ENCODE measurements at regions not wholly inside any gene's neighbourhood (a gene's known extent, or its start where the extent isn't known, plus 50 kb on each side); places are given as distances from the start of the nearest gene placed in this dataset.
A peak's percentile ranks its signal among the peaks of the same experiment; 100 is the strongest.

DNA sequence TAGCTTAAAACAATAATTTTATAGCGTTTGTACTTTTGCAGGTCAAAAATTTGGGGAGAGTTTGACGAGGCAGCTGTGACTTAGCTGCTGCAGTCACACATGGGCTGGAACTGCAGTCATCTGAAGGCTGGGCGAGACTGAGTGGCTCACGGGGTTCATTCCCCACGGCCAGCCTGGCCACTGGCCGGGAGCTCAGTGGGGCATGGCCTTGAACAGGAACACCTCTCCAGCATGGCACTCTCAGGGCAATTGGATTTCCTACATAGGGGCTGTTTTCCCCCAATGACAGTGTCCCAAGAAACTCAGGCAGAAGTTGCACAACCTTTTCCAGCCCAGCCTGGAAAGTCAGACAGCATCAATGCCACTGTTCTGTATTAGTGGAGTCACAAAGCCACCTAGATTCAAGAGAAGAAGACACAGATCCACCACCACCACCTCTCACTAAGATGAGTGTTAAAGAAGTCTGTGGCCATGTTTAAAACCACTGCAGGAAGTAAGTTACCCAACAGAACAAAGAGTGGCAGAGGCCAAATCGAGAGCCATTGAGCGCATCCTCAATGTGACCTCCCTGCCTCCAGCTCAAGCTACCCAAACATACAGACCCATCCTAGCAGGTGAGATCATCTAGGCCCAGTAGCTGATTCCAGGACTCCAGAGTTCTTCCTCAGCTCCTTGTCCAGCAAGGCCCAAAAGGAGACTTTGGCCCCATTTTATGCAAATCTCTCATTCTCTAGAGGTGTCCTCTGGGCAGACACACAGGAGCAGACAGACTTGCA is 618.7 kb upstream of the CADM1 start:
- DNase-seq (ENCODE audit: low read depth, low spot score): no peak

DNA sequence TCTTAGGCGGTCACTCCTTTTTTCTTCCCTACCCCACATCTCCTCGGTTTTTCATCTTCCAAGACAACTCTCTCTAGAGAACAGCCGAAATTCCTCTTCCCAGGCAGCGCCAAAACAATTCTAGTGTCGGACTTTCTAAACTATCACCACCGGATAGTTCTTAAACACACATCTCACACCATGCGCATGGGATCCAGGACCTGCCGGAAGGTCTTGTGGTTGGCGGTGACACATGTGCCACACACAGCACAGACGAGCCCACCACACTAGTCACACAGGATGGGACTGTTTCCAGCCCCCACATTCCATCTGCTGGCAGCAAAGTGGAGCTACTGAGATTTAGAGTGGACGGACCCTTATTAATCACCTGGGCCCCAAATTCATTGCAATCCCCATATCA is 614.9 kb upstream of the CADM1 start:
- no peak for DNase-seq (ENCODE audit: low read depth, low spot score)

DNA sequence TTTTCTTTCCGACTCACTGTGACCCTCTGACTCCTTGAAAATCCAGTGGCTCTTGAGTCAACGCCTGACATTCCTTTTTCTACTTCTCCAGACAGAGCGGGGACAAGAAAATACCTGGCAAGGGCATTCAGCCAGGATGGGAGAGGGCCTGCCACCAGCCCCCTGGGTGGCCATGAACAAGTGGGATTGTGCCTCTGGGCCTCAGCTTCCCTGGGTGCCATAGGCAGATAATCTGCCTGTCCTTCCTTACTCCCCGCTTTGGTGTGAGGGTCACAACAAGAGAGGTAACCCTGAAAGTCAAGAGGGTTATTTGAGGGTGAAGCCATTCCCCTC is 613.9 kb upstream of the CADM1 start:
- DNase-seq (ENCODE audit: low read depth, low spot score): no peak

DNA sequence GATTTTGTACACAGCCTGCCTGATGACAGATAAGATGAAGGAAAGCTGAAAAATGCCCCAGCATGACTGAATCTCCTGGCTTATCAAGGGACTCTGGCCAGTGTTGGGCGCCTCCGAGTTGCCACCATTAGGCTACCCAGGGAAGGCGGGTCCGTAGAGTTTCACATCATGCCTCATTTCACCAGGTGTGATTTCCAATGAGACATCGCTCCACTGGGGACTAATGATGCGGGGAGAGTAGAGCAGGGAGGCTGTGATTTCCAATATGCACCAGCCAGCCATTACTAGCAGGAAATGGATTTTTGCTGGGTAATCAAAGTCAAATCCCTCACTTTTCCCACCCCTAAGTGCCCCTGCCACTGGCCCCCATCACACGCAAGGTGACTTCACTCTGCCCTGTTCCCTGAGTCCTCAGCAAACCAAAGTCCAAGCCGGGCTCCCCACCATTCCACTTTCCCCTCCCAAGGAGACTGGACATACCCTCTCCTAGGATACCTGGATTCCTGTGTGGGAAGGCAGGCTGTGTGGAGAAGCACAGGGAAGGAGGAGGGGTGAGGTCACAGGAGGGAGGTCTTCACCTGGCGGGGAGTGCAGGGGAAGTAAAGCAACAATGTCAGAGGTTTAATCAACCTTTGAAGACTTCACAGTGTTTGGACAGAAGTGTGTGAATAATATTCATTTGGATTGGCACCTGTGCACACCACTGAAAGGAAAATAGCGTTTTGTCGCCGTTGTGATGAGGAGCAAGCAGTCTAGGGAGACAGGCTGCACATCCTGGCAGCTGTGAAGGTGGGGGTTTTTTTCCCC is 613.3 kb upstream of the CADM1 start:
- no peak for DNase-seq (ENCODE audit: low read depth, low spot score)

DNA sequence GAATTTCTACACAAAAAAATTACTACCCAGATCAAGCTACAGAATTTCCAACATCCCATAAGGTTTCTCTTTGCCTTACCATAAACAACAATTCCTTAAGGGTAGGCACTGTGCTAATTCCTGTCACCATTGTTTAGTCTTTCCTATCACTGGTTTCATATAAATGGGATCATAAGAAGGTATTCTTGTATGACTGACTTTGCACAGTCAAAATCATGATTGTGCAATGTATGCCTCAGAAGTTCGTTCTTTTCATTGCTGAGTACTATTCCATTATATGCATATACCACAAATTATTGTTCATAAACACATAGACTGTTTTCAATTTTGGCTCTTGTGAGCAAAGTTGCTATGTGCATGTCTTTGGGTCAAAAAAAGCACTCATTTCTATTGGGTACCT is 611.6 kb upstream of the CADM1 start:
- DNase-seq (ENCODE audit: low read depth, low spot score): no peak

DNA sequence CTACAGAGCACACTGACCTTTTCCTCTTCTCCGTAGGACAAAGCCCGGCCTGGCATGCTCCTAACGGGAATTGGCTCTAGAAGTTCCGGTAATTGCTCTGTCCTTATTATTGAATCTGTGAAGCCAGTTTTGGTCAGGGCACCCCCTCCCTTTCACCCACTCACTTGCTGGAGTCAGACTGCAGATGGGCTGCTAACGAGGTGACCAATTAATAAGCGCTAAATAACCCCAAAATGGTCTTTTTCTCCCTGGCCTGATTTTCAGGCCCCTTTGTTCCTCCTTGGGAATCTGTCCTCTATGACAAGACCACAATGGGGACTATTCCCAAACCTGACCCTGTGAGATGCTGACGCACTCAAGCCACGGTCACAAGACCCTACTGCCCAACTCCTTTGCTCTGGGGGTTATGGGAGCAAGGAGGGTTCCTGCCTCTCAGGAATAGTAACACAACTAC is 610.0 kb upstream of the CADM1 start:
- DNase-seq (ENCODE audit: low read depth, low spot score): no peak

DNA sequence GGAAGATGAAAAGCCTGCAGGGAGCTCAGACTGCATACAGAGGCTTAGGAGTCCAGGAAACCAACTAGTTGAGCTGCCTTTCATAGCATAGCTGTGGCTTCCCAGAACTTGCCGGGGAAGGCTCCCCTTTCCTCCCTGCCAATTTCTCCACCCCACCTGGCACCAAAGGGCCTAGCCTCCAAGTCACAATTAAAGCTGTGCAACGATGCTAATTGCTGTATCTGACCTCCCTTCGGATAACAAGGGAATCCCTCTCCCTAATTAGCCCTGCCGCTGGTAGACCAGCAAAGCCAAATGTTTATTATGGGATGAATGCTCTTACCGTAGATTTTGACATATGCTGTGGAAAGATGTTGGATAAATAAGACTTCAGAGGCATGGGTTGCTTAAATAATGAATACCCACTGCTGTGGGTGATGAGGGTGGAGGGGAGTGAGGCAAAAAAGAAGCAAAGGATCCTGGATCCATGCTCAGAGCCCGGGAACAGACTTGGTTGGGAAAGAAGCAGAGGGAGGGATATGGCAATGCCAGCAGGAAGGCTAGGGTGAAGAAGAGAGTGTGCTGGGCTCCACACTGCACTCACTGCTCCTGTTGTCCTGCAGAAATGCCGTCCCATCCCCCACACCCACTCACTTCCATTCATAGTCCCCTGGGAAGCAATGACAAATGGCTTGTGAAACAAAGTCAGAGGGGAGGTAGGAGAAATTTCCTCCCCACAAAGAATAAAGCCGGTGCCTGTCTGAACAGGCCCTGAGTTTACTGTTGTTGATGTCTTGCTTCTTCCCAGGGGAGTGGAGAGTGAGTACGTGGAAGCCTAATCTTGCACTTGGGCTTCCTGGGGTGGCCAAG is 608.1 kb upstream of the CADM1 start:
- DNase-seq (ENCODE audit: low read depth, low spot score): no peak

DNA sequence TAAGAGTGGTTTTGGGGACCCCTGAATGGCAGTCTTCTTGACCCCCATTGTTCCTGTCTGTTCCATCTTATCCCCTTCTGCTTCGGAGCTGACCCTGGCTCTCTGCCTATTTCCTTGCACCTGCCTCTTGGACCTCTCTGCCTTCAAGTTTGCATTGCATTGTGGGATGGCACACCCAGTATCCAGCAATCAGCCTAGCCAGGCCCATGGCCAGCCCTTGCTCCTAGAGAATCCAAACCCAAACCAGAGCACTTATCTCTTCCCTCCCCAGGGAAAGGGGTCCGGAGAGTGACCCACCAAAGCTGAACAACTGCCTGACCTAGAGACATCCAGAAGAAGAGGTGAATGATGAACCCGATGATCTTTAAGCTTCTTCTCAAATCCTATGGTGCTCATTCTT is 607.3 kb upstream of the CADM1 start:
- DNase-seq (ENCODE audit: low read depth, low spot score): no peak

DNA sequence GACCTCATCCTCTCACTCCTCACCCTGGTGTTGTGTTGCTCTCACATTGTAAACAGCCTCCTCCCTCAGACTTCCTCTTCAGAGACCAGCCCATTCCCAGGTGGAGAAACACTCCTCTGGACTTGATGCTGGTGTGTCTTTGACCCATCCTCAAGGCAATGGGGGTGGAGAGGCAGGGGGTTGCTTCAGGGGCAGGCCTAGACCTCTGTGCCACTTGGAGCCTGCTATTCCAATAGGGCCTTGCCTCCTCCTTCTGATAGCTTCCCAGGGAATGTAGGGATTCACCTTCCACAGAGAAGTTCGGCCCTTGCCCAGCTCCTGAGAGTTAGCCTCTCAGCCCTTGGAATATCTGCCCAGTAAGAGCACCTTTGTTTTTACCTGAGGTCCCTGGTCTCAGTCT is 606.6 kb upstream of the CADM1 start:
- DNase-seq (ENCODE audit: low read depth, low spot score): no peak

DNA sequence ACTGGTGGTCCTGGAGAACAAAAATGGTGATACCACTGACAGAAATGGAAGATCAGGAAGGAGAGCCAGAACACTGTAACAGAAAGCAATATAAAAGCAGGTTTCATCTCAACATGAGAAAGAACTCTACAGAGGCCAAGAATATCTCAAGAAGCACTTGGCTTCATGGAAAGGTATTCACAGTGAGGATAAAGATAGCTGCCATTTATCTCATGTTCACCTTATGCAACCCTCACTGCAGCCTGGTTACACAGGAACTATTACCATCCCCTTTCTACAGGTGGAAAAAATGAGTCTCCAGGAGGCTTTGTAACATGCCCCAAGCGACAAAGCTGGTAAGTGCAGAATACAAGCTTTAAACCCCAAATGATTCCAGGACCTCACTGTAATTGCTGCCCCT is 606.1 kb upstream of the CADM1 start:
- DNase-seq (ENCODE audit: low read depth, low spot score): no peak

DNA sequence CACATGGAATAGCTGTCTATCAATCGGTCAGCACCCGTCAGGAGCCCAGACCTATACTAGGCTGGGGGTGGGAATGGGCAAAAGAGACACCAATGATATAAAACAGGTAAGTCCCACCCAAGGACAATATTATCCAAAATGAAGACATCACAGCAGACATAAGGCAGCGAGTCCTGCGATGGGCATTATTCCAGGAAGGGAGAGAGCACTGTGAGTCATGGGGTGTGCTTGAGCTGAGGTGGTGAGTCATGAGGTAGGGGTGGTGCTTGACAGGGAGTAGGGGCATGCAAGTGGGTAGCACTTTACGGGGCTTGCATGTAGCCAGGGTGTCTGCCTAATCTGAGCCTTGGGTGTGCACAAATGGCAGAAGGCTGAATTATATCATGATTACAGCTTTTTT is 605.0 kb upstream of the CADM1 start:
- no peak for DNase-seq (ENCODE audit: low read depth, low spot score)

DNA sequence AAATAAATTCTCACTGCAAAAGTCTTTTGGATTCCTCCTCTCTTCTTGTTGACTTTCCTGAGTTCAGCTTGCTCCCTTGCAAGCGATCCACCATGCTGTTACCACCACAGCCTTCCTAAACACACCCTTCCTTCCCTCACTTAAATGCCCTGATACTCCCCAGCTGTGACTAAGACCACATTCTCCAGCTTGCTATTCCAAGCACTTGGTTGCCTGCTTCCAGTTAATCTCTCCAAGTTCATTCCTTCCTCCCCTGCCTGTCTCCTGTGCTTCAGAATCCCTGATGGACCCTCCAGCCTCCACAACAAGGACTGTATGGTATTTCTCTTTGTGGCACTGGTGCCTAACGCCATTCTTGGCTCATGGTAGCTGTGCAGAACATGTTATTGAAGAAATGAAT is 603.9 kb upstream of the CADM1 start:
- no peak for DNase-seq (ENCODE audit: low read depth, low spot score)

DNA sequence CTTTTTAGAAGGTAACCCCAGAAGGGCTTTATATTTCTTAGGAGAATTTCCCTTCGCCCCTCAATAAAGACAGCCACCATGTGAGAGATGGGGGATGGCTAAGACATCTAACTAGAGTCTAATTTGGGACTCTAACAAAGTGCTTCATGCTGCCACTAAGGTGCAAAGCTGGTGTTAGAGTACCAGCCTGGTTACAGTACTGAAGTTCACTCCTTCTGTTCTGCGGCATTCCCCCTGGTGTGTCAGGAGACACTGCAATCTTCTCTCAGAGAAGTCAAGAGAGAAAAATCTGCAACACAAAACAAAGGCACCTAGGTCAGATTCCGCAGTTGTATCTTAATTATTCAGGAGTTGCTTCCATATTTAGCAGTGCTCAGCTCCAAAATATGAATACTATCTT is 603.0 kb upstream of the CADM1 start:
- no peak for DNase-seq (ENCODE audit: low read depth, low spot score)

DNA sequence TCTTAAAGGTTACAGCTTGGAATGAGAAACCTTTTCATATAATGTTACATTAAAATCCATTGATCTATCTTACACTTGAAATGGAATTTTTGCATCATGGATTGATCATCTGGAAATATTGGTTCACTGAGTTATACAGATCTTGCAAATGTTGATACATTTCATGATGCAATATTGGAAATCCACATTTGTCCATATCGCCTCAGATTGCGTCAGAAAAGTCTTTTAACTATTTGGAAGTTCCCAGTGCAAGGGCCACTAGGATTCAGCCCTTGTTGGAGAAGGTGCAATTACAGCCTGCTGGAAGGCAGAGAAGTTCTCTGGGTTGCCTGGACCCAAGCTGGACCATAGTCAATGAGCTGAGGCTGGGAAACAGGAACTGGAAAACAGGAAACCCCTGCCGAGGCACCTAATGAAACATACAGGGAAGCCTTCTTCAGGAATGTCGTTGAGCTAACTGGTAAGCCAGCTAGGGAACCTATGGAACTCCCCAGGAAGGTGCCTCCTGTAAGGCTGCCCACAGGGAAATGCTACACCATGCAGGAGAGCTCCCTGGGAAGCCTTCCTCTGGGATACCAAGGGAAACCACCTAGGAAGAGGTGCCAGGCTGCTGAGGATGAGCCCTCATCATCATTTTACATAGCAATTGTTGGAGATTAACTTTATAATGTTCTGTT is 600.4 kb upstream of the CADM1 start:
- DNase-seq (ENCODE audit: low read depth, low spot score): no peak

DNA sequence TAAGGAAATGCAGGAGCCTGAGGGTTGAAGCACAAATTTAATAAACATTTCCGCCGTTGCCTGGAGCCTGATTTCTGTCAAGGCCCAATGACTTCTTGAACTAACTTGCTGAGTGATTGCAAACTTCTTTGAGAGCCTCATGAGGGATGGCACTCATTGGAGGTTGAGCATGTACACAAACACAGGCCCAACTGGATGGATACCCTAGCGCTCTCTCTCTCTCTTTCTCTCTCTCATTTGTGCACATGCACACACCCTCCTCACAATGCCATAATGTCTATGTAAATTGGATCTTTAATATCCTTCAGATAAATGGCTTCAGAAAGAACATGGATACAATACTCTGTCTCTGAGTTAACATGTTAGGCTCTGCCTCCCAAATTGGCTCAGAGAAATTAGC is 597.7 kb upstream of the CADM1 start:
- DNase-seq (ENCODE audit: low read depth, low spot score): no peak

DNA sequence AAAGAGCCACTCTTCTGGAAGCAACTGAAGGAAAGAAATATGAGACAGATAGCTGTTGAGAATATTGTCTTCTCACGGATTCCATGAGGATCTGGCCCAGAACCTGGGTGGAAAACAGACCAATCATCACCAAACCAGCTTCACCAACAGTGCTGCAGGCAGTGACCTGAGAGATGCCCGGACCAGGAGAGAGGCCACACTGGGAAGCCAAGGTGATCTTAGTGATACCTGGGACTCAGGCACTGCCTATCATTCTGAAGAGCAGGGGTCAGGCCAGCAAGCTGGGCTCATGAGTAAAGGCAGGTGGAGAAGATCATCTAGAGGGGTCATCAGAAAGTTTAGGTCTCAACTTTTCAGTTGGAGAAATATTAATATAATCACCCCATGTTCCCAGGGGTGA is 595.8 kb upstream of the CADM1 start:
- DNase-seq (ENCODE audit: low read depth, low spot score): no peak

DNA sequence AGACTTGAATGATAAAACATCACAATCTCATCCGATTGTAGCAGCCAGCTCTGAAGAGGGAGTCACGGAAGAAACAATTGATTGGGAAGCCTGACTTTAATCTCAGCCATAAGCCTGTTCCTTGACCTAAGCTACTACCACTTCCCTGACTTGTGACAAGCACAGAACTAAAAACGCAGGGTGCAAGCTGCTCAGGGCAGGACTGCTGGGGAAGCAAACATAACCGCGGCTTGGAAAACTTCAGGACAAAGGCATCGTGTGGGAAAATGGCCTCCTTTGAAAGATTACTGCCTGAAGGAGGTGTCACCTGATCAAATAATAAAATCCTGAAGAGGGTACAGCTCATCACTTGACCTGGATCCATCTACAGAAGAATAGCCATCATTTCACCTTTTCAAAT is 595.3 kb upstream of the CADM1 start:
- DNase-seq (ENCODE audit: low read depth, low spot score): no peak

DNA sequence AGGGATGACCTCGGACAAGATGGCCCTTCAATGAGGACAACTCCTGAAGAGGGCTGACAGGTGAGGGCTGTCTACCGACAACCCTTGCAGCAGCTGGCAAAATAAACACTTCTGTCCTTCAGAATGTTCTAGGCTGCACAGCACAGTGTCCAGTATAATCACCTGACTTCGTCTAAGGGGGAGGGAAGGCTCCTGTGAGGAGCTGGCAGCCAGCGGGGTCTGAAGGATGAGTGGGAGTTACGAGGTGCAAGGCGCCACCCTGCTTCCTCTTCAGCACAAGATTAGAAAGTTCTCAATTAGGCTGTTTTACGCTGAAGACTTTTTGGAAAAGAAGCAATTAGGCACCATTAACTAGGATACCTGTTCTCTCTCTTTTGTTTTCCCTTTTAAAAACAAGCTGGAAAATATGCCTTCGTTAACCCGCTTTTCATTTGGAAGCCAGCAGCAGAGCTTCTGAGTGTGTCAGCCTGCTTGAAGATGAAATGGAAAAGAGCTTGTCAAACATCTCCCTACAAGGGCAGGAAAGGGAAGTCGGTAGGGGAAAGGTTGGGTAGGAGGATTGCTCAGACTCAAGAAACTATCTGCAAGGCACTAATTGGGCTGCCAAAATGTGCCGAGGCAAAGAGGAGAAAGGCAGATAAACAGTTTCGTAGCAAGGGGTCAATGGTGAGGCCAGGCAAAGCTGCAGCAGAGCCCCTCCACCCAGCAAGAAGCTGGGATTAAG is 592.2 kb upstream of the CADM1 start:
- DNase-seq (ENCODE audit: low read depth, low spot score): no peak

DNA sequence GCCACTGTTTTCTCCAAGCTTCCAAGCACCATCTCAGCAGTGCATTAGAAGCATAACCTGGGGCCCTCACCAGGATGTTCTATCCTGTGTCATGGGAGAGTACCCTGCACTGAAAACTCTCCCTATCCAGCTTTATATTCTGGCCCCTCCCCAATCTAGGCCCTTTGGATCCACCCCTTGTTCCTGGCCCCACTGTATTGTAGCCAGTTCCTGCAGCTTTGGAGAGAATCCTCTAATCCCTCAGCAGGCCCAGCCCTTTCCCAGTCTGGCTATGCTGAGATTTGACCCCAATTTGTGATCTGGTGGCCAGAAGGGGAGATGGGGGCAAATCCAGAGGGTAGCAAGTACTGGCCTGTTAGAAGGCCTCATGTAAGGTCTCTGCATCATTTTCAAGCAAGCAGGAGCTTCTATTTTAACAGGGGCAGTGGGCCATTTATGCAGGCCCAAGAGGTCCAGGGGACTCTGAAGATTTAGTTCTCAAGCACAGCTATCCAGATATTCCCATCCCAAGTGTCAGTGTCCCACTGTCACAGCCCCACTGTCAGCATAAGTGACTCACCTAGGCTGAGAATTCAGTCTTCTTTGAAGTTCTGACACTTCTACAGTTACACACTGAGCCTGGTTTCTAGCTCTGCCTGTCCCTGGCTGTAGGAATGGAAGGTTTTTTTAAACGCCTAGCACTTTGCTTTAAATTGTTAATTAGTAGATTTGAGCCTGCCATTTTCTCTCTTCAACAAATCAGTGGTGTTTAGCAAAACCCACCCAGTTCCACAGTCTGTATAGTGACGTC is 589.5 kb upstream of the CADM1 start:
- DNase-seq (ENCODE audit: low read depth, low spot score): no peak

DNA sequence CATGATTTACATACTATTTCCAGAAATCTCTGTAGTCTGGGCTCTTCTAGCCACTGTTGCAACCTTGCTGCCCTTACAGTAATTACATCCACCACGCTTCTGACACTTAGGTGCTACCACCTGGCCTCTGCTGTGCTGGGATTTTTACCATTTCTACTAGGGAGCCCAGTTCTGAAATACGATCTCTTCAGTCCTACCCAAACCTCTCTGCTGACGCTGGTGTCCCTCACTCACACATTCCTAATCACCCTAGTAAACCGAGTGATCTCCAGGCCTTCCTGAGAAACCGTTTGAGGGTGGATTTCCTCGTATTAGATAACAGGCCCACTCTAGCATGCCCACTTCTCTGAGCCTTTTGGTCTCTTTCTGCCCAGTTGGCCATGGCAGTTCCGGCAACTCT is 588.9 kb upstream of the CADM1 start:
- peak; percentile 35 for DNase-seq (ENCODE audit: low read depth, low spot score)
